Astrocyte (in vitro differentiated cells and primary cell): ENCODE measurements at regions not wholly inside any gene's neighbourhood (a gene's known extent, or its start where the extent isn't known, plus 50 kb on each side); places are given as distances from the start of the nearest gene placed in this dataset.

ENCODE experiments used
- CTCF ChIP-seq: IDR thresholded peaks from 2 replicates; pipeline ENCODE4 v1.5.1; 2011; ENCODE audit warnings: low read depth, mild to moderate bottlenecking, inconsistent platforms, low read length, moderate library complexity; ENCODE audit not compliant: insufficient read depth
- EZH2 ChIP-seq: IDR thresholded peaks from 2 replicates; pipeline ENCODE4 v1.6.1; 2012; ENCODE audit warnings: mild to moderate bottlenecking, low read length, inconsistent platforms; ENCODE audit not compliant: insufficient read depth

- TF ChIP-seq CTCF: no peak
- no peak for TF ChIP-seq EZH2
Measured at GRCh38 chr7:41130561-41131236, 572.2 kb downstream of the INHBA start.
